Astrocyte (in vitro differentiated cells and primary cell): ENCODE measurements at regions not wholly inside any gene's neighbourhood (a gene's known extent, or its start where the extent isn't known, plus 50 kb on each side); places are given as distances from the start of the nearest gene placed in this dataset.

ENCODE experiments used
- DNase-seq: peaks from one replicate; pipeline ENCODE4 v3.0.0-alpha.2; 2010; ENCODE audit warnings: low read depth
- FAIRE-seq: peaks from 2 replicates; lab custom pipeline; 2011; peaks lifted over from hg19 to GRCh38; lab: Jason Lieb, UNC
- H2AFZ ChIP-seq: 2 replicates; pipeline ENCODE4 v1.6.0; 2012; ENCODE audit warnings: low read depth, low read length, inconsistent platforms
- H3K27ac ChIP-seq: 2 replicates; pipeline ENCODE4 v1.5.1; 2011; ENCODE audit warnings: low read depth, low read length, inconsistent platforms
- H3K27me3 ChIP-seq: 2 replicates; pipeline ENCODE4 v1.6.0; 2011; ENCODE audit warnings: low read length, inconsistent platforms; ENCODE audit not compliant: insufficient read depth
- H3K36me3 ChIP-seq: 2 replicates; pipeline ENCODE4 v1.5.1; 2011; ENCODE audit warnings: low read length, inconsistent platforms; ENCODE audit not compliant: insufficient read depth
- H3K4me1 ChIP-seq: 2 replicates; pipeline ENCODE4 v1.5.1; 2011; ENCODE audit warnings: low read length, inconsistent platforms; ENCODE audit not compliant: insufficient read depth
- H3K4me2 ChIP-seq: 2 replicates; pipeline ENCODE4 v1.6.0; 2012; ENCODE audit warnings: low read length, inconsistent platforms
- H3K4me3 ChIP-seq: 2 replicates; pipeline ENCODE4 v1.5.1; 2011; ENCODE audit warnings: low read depth, mild to moderate bottlenecking, low read length, inconsistent platforms; ENCODE audit not compliant: insufficient read depth
- H3K79me2 ChIP-seq: 2 replicates; pipeline ENCODE4 v1.6.0; 2012; ENCODE audit warnings: mild to moderate bottlenecking, low read length, inconsistent platforms; ENCODE audit not compliant: insufficient read depth
- H3K9ac ChIP-seq: 2 replicates; pipeline ENCODE4 v1.6.0; 2012; ENCODE audit warnings: mild to moderate bottlenecking, low read length, inconsistent platforms
- H3K9me3 ChIP-seq: 2 replicates; pipeline ENCODE4 v1.5.1; 2012; ENCODE audit warnings: low read depth, mild to moderate bottlenecking, low read length, inconsistent platforms; ENCODE audit not compliant: insufficient read depth
- H4K20me1 ChIP-seq: 2 replicates; pipeline ENCODE4 v1.6.0; 2012; ENCODE audit warnings: low read length, inconsistent platforms; ENCODE audit not compliant: insufficient read depth
- H3K27ac Mint-ChIP-seq: one replicate; pipeline ENCODE4 v1.8.0; 2021; ENCODE audit warnings: mild to moderate bottlenecking, mixed read lengths; ENCODE audit not compliant: unreplicated experiment
- H3K27me3 Mint-ChIP-seq: one replicate; pipeline ENCODE4 v1.8.0; 2021; ENCODE audit warnings: low read depth, mixed read lengths; ENCODE audit not compliant: unreplicated experiment
- H3K36me3 Mint-ChIP-seq: one replicate; pipeline ENCODE4 v1.8.0; 2021; ENCODE audit warnings: low read depth, mixed read lengths; ENCODE audit not compliant: unreplicated experiment
- H3K4me1 Mint-ChIP-seq: one replicate; pipeline ENCODE4 v1.8.0; 2021; ENCODE audit warnings: low read depth, mixed read lengths; ENCODE audit not compliant: unreplicated experiment
- H3K4me3 Mint-ChIP-seq: one replicate; pipeline ENCODE4 v1.8.0; 2021; ENCODE audit warnings: mild to moderate bottlenecking, moderate library complexity, mixed read lengths; ENCODE audit not compliant: unreplicated experiment
- H3K9me3 Mint-ChIP-seq: one replicate; pipeline ENCODE4 v1.8.0; 2021; ENCODE audit warnings: mild to moderate bottlenecking, mixed read lengths; ENCODE audit not compliant: unreplicated experiment
- EZH2 ChIP-seq: IDR thresholded peaks from 2 replicates; pipeline ENCODE4 v1.6.1; 2012; ENCODE audit warnings: mild to moderate bottlenecking, low read length, inconsistent platforms; ENCODE audit not compliant: insufficient read depth
- TF ChIP-seq, protein P1 (sequence below): IDR thresholded peaks from 2 replicates; pipeline ENCODE4 v1.5.1; 2011; ENCODE audit warnings: low read depth, mild to moderate bottlenecking, inconsistent platforms, low read length, moderate library complexity; ENCODE audit not compliant: insufficient read depth

DNA sequence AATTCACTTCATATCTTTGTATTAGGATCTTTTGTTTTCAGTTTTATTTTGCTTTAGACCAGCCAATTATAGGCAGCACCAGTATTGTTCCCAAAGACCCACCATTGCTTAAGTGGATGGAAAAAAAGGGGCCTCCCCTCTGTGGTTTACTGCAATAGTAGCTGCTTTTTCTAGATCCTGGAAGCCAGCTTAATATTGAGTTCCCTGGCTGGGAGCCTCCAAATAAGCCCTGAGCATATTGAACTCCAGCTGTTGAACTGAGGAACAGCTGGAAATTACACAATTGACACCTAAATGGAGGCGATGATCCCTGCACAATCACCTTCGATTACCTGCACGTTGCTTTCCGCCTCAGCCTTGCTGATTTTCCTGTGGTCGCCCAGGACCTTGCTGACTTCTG, 576.0 kb downstream of the SOX6 start:
- Histone ChIP-seq H3K36me3 (no peaks in the 10 kb centered on the region), H3K9me3 (no peaks in the 10 kb centered on the region), H3K27ac (no peak overlapping the region), H3K9ac (no peak overlapping the region), H3K27me3 (no peaks in the 10 kb centered on the region), H3K4me3 (no peak overlapping the region), H3K4me1 (no peaks in the 10 kb centered on the region), H2AFZ (no peak overlapping the region), H3K79me2 (no peaks in the 10 kb centered on the region), H4K20me1 (no peaks in the 10 kb centered on the region), H3K4me2 (no peak overlapping the region)
- peaks cover 8% of the 10 kb centered on the region for H3K27me3 Mint-ChIP-seq
- H3K4me3 Mint-ChIP-seq = no peak overlapping the region
- no peaks in the 10 kb centered on the region for H3K36me3 Mint-ChIP-seq
- no peak for DNase-seq
- no peak for FAIRE-seq
- H3K27ac Mint-ChIP-seq = peak overlapping the region; percentile 2
- no peaks in the 10 kb centered on the region for H3K9me3 Mint-ChIP-seq
- peaks cover 10% of the 10 kb centered on the region for H3K4me1 Mint-ChIP-seq
- no peak for TF ChIP-seq EZH2
- TF ChIP-seq, protein P1, sequence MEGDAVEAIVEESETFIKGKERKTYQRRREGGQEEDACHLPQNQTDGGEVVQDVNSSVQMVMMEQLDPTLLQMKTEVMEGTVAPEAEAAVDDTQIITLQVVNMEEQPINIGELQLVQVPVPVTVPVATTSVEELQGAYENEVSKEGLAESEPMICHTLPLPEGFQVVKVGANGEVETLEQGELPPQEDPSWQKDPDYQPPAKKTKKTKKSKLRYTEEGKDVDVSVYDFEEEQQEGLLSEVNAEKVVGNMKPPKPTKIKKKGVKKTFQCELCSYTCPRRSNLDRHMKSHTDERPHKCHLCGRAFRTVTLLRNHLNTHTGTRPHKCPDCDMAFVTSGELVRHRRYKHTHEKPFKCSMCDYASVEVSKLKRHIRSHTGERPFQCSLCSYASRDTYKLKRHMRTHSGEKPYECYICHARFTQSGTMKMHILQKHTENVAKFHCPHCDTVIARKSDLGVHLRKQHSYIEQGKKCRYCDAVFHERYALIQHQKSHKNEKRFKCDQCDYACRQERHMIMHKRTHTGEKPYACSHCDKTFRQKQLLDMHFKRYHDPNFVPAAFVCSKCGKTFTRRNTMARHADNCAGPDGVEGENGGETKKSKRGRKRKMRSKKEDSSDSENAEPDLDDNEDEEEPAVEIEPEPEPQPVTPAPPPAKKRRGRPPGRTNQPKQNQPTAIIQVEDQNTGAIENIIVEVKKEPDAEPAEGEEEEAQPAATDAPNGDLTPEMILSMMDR = no peak

DNA sequence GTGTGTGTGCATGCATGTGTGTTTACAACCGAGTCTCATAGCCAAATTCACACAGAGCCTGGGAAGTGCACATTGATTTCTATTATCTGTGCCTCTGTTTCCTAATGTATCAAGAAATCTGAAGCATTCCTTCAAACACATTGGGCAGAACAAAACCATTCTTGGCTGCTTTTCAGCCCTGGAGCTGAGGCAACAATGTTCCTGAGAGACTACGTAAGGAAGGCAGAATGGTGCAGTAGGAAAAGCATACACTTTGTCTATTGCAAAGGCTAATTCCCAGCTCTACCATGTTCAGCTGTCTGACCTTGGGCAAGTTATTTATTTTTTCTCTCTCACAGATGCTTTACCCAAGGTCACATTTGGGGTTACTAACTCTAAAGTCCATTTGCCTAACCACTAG, 575.5 kb downstream of the SOX6 start:
- no peak for FAIRE-seq

DNA sequence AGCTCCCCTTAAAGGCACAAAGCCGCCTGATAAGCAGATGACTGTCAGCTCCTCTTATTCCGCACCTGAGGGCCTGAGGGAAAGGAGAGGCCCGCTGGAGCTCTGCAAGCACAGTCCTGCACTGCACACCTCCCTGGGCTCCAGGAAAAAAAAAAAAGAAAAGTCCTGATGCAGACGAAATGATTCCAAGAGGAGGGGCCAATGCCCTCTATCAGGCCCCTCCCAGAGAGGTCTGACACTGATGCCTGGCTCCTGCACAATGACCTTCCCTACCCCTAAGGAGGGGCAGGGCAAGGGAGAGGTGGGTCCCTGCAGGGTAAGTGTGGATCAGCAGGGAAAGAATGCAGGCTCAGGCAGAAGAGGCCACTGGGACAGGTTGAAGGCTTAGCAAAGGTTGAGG, 572.7 kb downstream of the SOX6 start:
- Histone ChIP-seq H3K4me3 (no peak overlapping the region), H2AFZ (no peak overlapping the region), H3K4me1 (no peaks in the 10 kb centered on the region), H3K27ac (no peak overlapping the region), H4K20me1 (no peaks in the 10 kb centered on the region), H3K79me2 (no peaks in the 10 kb centered on the region), H3K36me3 (no peaks in the 10 kb centered on the region), H3K27me3 (no peaks in the 10 kb centered on the region), H3K4me2 (no peak overlapping the region), H3K9ac (no peak overlapping the region), H3K9me3 (no peaks in the 10 kb centered on the region)
- Mint-ChIP-seq H3K9me3 (no peaks in the 10 kb centered on the region), H3K27me3 (peaks cover 11% of the 10 kb centered on the region), H3K4me1 (peaks cover 6% of the 10 kb centered on the region), H3K4me3 (no peak overlapping the region), H3K27ac (no peak overlapping the region), H3K36me3 (no peaks in the 10 kb centered on the region)
- TF ChIP-seq, protein P1 = no peak
- no peak for TF ChIP-seq EZH2
- DNase-seq = no peak
- FAIRE-seq = no peak

More for the DNA sequence above, 575.5 kb downstream of the SOX6 start:
- peak; percentile 18 for DNase-seq
- Histone ChIP-seq H3K27me3 (no peaks in the 10 kb centered on the region), H3K9me3 (no peaks in the 10 kb centered on the region), H3K9ac (no peak overlapping the region), H3K4me3 (no peak overlapping the region), H4K20me1 (no peaks in the 10 kb centered on the region), H3K79me2 (no peaks in the 10 kb centered on the region), H3K4me1 (no peaks in the 10 kb centered on the region), H3K36me3 (no peaks in the 10 kb centered on the region), H2AFZ (no peak overlapping the region), H3K4me2 (no peak overlapping the region), H3K27ac (no peak overlapping the region)
- Mint-ChIP-seq H3K4me3 (no peak overlapping the region), H3K36me3 (no peaks in the 10 kb centered on the region), H3K27ac (peak overlapping the region; percentile 2), H3K9me3 (no peaks in the 10 kb centered on the region), H3K27me3 (peaks cover 10% of the 10 kb centered on the region), H3K4me1 (peaks cover 9% of the 10 kb centered on the region)
- TF ChIP-seq, protein P1 = no peak
- no peak for TF ChIP-seq EZH2
